ENCODE measurements at regions not wholly inside any gene's neighbourhood (a gene's known extent, or its start where the extent isn't known, plus 50 kb on each side); places are given as distances from the start of the nearest gene placed in this dataset.
"Not testable (repeated sequence)": the region's sequence is repeated elsewhere in the genome, so short reads cannot be mapped to it uniquely, and the experiment has no call there.

- ATAC-seq = no peak
Observed at GRCh38 chr3:157920822-157921700, 185.2 kb downstream of the SHOX2 start.

GRCh38 chr3:157919319-157919887 is 186.8 kb downstream of the SHOX2 start:
- ATAC-seq = no peak

DNA sequence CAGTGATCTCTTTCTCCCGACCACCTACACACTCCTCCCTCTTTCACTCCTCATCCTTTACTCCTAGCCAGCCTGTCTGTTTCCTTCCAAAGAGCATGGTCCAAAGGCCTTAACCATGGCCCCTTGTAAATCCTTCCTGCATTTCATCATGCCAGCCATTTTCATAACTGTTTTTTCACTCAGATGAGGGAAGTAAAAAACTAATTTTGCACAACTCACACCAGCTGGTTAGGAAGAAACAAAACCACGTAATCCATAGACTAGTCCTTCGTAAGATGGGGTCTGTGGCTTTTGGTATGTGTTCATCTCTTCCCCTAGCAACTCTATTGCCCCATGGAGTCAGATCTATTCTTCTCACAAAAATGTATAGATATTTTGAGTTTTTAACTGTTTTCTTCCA is 187.8 kb downstream of the SHOX2 start:
- no peak for ATAC-seq

DNA sequence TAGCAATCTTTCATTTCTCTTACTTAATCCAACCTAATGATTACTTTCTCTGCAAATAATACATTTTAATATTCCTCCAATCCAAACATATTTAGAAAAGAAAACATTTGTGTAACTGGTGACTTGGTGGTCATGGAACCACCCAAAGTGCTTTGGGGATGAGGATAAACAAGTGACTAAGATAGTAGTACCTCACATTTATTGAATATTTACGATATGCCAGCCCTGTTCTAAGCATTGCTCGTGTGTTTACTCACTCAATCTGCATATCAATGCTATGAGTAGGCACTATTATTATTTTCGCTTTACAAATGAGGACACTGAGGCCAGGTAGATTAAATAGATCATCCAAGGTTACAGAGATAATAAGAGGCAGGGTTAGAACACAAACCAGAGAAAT is 189.5 kb downstream of the SHOX2 start:
- ATAC-seq = no peak

DNA sequence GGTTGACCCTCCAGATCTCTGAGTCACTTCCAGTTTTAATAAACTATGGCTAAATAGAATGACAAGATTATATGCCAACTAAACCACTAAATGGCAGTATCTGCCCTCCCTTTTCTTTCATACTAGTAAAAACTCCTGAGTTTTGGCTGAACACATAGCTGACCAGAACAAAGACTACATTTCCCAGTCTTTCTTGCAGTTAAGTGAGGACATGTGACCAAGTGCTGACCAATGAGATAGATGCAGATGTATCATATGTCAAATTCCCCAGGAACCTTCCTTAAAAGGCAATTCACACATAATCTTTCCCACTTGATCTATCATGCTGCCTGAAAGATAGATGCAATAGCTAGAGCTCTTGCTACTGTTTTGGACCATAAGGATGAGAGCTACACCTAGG is 191.3 kb downstream of the SHOX2 start:
- no peak for ATAC-seq

- no peak for ATAC-seq
Observed at GRCh38 chr3:157913741-157914150, 192.5 kb downstream of the SHOX2 start.

DNA sequence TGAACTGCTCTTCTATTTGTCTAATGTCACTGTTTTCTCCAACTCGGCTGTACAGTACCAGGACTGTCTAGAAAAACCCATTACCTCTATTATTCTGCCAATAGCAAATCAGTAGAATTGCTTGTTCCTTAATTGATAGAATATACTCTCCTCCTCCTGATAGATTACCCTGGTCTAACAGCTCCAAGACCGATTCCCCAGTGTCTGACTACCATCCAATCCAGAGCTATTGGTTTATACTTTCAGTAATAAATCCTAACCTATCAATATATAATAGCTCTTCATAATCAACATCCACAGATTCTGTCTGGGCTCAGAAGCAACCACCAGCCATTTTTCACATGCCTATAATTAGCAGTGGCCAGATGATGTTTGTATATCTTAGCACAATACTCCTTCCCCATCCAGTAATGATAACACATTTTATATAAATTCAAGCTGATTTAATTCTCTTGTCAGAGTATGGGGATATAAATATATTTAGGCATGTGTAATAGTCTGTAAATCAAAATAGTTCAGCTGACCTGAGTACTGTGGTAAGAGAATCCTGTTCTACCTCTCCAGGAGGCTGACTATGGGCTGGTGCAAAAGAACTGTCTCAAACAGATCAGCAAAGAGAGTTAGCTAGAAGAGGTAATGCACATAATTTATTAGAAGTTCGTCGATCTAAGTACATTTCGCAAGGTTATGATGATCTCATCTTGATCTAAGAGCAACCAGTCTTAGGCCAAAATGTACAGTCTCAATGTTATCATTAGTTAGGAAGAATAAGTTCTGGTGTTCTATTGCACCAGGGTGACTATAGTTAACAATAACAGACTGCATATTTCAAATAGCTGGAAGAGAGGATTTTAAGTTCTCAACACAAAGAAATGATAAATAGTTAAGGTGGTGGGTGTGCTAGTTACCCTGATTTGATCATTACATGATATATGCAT is 193.4 kb downstream of the SHOX2 start:
- no peak for ATAC-seq

- ATAC-seq = no peak
Observed at GRCh38 chr3:157906627-157907026, 199.6 kb downstream of the SHOX2 start.

DNA sequence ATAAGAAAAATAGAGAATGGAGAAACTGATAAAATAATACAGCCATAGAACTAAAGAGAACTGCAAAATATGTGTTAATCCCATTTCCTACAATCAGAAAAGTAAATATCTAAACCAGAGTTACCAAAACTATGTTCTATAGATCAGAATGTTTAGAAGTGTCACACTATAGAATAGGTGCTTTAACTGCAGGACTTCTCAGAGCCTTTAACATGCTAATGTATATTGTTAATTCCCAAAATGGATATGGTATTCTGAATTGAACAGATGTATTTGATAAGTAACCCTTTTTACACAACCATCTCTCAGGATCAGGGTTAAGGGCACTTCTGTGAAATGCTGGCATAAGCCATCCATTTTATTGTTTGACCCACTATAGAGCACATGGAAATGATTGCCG is 200.3 kb downstream of the SHOX2 start:
- no peak for ATAC-seq

- not testable (repeated sequence) for ATAC-seq
Observed at GRCh38 chr3:157902680-157903079, 203.5 kb downstream of the SHOX2 start.

DNA sequence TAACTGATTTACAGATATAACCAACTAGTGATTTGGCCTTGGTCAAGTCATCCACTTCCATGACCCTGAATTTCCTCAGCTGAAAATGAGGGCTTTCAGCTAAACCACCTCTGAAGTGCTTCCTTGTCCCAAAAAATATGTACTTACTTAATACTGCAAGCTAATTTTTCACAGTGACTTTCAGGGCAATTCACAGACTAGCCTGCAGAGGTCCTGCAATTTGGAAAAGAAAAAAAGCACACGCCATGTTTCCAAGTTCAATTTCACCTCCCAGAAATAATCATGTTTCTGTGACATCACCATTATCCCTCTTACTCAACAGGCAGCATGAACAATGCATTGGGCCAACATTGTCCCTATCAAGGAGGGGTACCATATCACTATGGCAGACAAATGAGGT is 218.2 kb downstream of the SHOX2 start:
- ATAC-seq = no peak

DNA sequence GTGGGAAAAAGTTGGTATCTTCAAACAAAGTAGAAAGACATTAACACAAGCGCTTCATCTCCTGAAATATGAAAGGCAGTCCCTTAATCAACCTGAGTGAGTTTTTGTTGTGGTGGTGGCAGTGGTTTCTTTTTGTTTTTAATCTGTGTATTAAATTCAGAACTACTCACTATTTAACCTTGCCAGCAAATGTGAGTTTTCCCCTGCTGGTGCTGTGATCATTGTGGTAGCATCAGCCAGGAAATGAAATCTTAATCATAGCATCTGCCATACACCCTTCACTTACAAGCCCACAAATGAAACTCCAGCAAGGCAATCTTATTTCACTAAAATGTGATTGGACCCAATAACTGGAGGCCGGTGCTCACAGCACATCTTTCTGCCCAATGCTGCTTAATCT is 229.7 kb downstream of the SHOX2 start:
- ATAC-seq = no peak

GRCh38 chr3:157872902-157873301 is 233.3 kb downstream of the SHOX2 start:
- ATAC-seq = no peak

GRCh38 chr3:157871838-157872460 is 234.3 kb downstream of the SHOX2 start:
- no peak for ATAC-seq

GRCh38 chr3:157871248-157871647 is 235.0 kb downstream of the SHOX2 start:
- no peak for ATAC-seq

- ATAC-seq = no peak
Observed at GRCh38 chr3:157868946-157869345, 237.3 kb downstream of the SHOX2 start.

DNA sequence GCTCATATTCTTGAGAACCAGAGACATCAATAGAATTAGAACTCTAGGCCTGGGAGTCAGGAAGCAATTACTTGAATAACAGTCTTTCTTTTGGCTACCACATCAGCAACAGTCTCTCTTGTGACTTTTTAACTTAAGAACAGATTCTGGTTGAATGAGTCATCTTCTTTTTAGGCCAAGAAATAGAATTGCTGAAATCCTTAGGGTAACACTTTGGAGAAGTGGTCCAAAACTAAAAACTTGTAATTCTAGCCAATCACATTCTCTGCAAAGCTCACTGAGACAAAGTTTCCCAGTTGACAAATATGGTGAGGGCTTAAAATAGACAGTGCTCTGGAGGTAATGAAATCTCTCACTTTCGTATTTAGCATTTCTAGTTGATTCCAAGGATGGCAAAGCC is 238.0 kb downstream of the SHOX2 start:
- ATAC-seq = no peak

DNA sequence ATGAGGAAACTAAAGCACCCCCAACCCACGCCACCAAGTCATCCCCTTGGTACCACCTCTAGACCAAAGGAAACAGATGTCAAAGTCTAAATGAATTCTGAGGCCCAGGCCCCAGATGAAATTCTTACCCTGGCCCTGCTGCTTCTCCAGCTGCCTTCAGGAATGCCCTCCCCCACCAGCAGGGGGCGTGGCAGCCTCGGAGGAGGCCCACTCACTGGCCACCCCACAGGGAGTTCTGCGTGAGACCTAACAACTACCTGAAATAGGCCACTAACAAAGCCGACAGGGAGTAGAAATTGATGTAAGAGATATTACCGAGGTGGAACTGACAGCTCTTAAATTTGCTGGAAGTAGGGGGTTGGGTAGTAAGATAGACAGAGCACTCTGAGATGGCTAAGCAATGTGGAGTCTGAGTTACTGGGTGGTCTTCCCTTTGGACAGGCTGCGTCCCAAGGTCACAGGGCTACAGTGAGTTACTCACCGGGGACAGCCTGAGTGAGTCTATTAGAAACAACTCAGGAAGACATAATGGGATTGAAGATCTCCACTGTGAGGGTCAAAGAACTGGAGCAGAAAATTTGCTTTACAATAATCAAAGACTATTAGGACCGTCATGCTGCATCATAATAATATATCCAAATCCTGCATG is 240.7 kb downstream of the SHOX2 start:
- ATAC-seq = peak; percentile 22 to 30

DNA sequence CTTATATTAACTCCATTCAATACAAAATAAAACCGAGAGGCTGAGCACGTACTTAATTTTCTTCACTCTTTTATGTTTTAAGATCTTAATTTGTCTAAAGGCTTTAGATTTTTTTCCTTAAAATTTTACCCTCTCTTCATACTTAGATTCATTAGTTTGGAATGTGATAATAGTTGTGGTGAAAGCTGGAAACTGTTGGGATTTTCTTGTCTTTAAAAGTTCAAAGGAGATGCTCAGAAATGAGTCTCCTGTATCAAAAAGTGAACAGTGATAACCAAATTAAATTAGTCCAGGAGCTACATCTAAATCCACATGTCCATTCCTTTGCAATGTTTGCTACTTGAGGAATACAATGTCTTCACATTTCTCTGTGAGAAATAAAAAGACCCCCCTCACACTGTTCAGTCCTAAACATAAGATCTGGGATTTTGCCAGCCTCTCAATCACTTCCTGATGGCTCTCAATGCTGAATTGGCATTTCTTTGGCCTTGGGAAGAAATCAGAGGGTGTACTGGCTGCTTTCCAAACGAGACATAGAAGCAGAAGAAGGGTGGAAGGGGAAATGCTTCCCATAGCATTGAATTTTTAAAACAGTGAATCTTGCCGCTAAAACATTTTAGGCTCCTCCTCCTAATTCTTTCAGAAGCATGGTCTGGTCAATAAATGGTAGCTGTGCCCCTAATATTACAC is 245.0 kb downstream of the SHOX2 start:
- no peak for ATAC-seq

DNA sequence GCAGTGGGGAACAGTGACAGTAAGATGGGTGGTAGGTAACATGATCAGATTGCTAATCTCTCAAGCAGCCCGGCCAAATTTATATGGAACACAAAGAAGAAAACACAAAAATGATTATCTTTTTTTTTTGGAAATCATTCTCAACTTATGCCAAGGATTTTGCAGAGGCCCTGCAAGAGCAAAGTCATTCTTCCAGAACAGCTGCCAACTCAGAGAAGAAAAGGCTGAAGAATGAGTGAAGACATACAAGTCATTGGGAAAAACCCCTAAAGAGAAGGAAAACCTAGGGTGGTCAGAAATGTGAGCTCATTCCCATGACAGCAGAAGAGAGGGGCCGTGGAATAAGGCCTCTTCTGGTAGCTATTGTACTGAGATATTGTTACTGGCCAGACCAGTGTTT is 246.7 kb downstream of the SHOX2 start:
- no peak for ATAC-seq

DNA sequence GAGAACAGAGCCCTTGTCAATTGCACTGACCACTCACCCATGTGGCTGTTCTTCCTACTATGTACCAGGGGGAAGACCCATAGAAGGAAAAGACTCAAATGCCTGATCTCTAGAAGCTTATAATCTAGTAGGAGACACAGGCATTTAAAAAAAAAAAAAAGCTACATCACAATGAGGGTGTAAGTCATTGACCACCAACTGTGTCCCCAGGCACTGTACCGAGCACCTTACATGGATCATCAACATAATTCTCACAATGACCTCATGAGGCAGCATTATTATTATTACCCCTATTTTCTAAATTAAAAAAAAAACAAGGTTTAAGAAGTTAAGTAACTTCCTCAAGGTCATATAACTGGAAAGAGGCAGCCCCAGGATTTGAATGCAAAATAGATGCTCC is 247.4 kb downstream of the SHOX2 start:
- ATAC-seq = no peak

DNA sequence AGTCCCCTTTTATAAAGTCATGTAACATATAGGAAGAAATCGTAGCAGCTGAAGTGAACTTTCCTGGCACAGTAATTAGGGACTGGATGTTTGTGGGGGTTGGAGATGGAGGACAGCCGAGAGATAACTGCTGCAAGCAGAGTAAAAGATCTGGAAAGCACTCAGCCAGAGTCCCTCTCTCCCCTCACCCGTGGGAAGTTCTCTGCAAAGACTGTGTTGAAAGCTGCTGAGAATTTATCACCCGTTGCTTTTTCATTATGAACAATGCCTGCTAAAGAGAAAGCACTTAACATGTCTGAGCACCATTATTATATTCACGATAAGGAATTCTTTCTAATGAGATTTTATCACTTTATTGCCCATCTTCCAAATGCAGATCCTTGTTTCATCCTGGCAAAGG is 248.8 kb downstream of the SHOX2 start:
- no peak for ATAC-seq

All from activated CD4-positive, CD25-positive, alpha-beta regulatory T cell treated with anti-CD3 and anti-CD28 coated beads, Interleukin-2, amount 50 U/mL, for 24 hours (primary cell).